ENCODE measurements at regions not wholly inside any gene's neighbourhood (a gene's known extent, or its start where the extent isn't known, plus 50 kb on each side); places are given as distances from the start of the nearest gene placed in this dataset.

- TF ChIP-seq, protein P1, sequence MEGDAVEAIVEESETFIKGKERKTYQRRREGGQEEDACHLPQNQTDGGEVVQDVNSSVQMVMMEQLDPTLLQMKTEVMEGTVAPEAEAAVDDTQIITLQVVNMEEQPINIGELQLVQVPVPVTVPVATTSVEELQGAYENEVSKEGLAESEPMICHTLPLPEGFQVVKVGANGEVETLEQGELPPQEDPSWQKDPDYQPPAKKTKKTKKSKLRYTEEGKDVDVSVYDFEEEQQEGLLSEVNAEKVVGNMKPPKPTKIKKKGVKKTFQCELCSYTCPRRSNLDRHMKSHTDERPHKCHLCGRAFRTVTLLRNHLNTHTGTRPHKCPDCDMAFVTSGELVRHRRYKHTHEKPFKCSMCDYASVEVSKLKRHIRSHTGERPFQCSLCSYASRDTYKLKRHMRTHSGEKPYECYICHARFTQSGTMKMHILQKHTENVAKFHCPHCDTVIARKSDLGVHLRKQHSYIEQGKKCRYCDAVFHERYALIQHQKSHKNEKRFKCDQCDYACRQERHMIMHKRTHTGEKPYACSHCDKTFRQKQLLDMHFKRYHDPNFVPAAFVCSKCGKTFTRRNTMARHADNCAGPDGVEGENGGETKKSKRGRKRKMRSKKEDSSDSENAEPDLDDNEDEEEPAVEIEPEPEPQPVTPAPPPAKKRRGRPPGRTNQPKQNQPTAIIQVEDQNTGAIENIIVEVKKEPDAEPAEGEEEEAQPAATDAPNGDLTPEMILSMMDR (IDR thresholded peaks at IDR 0.05): no peak
- TF ChIP-seq EP300 (IDR thresholded peaks at IDR 0.05) (no peak), POLR2A (IDR thresholded peaks at IDR 0.05; ENCODE audit: low read depth) (no peak)
Measured at GRCh38 chr9:74094766-74095165, 402.4 kb upstream of the RORB start.

Measured in esophagus muscularis mucosa (tissue), 4 donors.